HCT116 (cell line): ENCODE measurements at regions not wholly inside any gene's neighbourhood (a gene's known extent, or its start where the extent isn't known, plus 50 kb on each side); places are given as distances from the start of the nearest gene placed in this dataset.

ENCODE experiments used
- ATF3 ChIP-seq: IDR thresholded peaks from 2 replicates; pipeline ENCODE4 v1.6.1; 2012
- CTCF ChIP-seq, 3 experiments: fragments of 200-600 bp in 1 of 3; sonication (generic) in 1 of 3; IDR thresholded peaks in 2 of 3; conservative IDR thresholded peaks in 1 of 3; 2 replicates each; pipeline ENCODE4 v1.5.1; 2012 to 2017; ENCODE audit warnings: low read depth in 2 of 3, low read length in 2 of 3, antibody characterized with exemption in 1 of 3, borderline replicate concordance in 1 of 3, control low read depth in 1 of 3, mild to moderate bottlenecking in 1 of 3, mixed read lengths in 1 of 3, mixed run types in 1 of 3, moderate library complexity in 1 of 3; ENCODE audit not compliant: insufficient read depth in 1 of 3
- EZH2 ChIP-seq: fragments of 200-600 bp; sonication (generic); IDR thresholded peaks from 2 replicates; pipeline ENCODE4 v1.6.1; 2017; ENCODE audit warnings: antibody characterized with exemption, mixed run types
- EZH2phosphoT487 ChIP-seq: fragments of 200-600 bp; IDR thresholded peaks from 2 replicates; pipeline ENCODE4 v1.6.1; 2018; ENCODE audit warnings: antibody characterized with exemption, borderline replicate concordance
- FOSL1 ChIP-seq: IDR thresholded peaks from 2 replicates; pipeline ENCODE4 v1.6.1; 2012; ENCODE audit warnings: low read depth
- POLR2A ChIP-seq: IDR thresholded peaks from 2 replicates; pipeline ENCODE4 v1.7.0; 2011; ENCODE audit warnings: borderline replicate concordance; ENCODE audit not compliant: insufficient read depth, insufficient read length; ENCODE audit errors: extremely low read depth
- POLR2AphosphoS5 ChIP-seq: IDR thresholded peaks from 2 replicates; pipeline ENCODE4 v1.6.1; 2011; ENCODE audit warnings: mild to moderate bottlenecking, low read depth, low read length, moderate library complexity
- SP1 ChIP-seq: IDR thresholded peaks from 2 replicates; pipeline ENCODE4 v1.6.1; 2012; ENCODE audit warnings: low read depth
- TCF7L2 ChIP-seq: IDR thresholded peaks from 2 replicates; pipeline ENCODE4 v1.7.0; 2011; ENCODE audit warnings: borderline replicate concordance, inconsistent platforms; ENCODE audit not compliant: insufficient read depth, insufficient read length; ENCODE audit errors: extremely low read depth

GRCh38 chr12:74015118-74015517 lies 522.5 kb upstream of the ATXN7L3B start:
- no peak for TF ChIP-seq POLR2AphosphoS5
- no peak for TF ChIP-seq FOSL1
- TF ChIP-seq CTCF (IDR thresholded peaks at IDR 0.05 in 2 of 3, conservative IDR thresholded peaks at IDR 0.05 in 1 of 3; ENCODE audit: borderline replicate concordance in 1 of 3, insufficient read depth in 1 of 3, low read depth in 2 of 3, low read length in 2 of 3) = no peak
- TF ChIP-seq POLR2A = no peak
- no peak for TF ChIP-seq ATF3
- TF ChIP-seq EZH2 = no peak
- TF ChIP-seq SP1 = no peak
- TF ChIP-seq EZH2phosphoT487 = no peak
- TF ChIP-seq TCF7L2 = no peak
